ENCODE measurements at regions not wholly inside any gene's neighbourhood (a gene's known extent, or its start where the extent isn't known, plus 50 kb on each side); places are given as distances from the start of the nearest gene placed in this dataset.
"Not testable (repeated sequence)": the region's sequence is repeated elsewhere in the genome, so short reads cannot be mapped to it uniquely, and the experiment has no call there.

DNA sequence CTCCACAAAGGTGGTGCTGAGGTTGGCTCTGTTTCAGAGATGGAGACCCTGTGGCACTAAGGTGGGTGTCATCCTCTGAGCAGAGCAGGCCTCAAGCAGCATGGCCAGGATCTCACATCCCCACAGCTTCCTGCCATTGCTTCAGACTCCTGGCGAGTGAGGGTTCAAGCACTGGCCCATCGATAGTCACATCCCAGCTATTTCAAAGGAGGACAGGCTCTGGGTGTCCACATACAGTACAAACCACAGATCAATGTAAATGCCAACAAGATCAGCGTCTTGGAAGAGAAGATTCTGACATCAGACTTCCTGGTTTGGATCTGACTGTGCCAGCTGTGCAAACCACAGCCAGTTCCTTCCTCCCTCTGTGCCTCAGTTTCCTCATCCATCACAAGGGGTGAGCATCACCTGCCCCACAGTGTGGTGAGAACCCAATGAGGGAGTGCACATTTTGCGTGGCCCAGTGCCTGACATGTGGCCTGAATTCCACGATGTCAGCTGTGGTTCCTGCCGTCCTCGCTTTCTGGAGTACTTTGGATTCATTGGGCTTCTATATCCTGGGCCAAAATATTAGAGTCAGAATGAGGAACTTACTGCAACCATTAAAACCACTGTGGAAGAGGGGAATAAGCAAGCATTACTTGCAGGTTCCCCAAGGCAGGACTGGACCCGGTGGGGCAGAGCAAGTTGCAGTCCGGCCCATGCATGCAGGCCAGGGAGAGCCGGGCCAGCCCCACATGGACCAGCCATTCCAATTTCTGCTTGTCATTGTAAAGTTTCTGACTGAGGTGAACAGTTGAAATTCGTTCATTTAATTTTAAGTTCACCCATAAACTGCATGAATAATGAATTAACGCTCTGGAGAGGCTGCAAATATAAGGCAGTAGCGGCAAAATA, 236.0 kb downstream of the TTLL2 start:
- no peak for DNase-seq
- no peaks in the 10 kb centered on the region for H3K27me3 ChIP-seq (replicated peaks)
- H3K27ac ChIP-seq = no peak overlapping the region
- no peak for TF ChIP-seq CTCF (IDR thresholded peaks at IDR 0.05; ENCODE audit: low read depth, low read length, missing control alignments)
- H3K36me3 ChIP-seq (replicated peaks) = no peaks in the 10 kb centered on the region
- no peak overlapping the region for H3K4me3 ChIP-seq (ENCODE audit: low read depth, low read length)
- in situ Hi-C loops (cut with HindIII; ENCODE audit: low pct_ligation_motif_present, low sequenced_read_pairs) = no loop called here

DNA sequence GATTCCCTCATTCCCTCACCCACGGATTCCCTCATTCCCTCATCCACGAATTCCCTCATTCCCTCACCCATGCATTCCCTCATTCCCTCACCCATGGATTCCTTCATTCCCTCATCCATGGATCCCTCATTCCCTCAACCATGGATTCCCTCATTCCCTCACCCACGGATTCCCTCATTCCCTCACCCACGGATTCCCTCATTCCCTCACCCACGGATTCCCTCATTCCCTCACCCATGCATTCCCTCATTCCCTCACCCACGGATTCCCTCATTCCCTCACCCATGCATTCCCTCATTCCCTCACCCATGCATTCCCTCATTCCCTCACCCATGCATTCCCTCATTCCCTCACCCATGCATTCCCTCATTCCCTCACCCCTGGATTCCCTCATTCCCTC, 238.0 kb downstream of the TTLL2 start:
- H3K27me3 ChIP-seq (replicated peaks); H3K4me3 ChIP-seq (ENCODE audit: low read depth, low read length); H3K27ac ChIP-seq; H3K36me3 ChIP-seq (replicated peaks); in situ Hi-C loops (cut with HindIII; ENCODE audit: low pct_ligation_motif_present, low sequenced_read_pairs); DNase-seq: not testable (repeated sequence)

GRCh38 chr6:167564416-167565250, 239.7 kb downstream of the TTLL2 start:
- no peaks in the 10 kb centered on the region for H3K36me3 ChIP-seq (replicated peaks)
- TF ChIP-seq CTCF (IDR thresholded peaks at IDR 0.05; ENCODE audit: low read depth, low read length, missing control alignments) = no peak
- DNase-seq = no peak
- no peak overlapping the region for H3K4me3 ChIP-seq (ENCODE audit: low read depth, low read length)
- no peaks in the 10 kb centered on the region for H3K27me3 ChIP-seq (replicated peaks)
- in situ Hi-C loops (cut with HindIII; ENCODE audit: low pct_ligation_motif_present, low sequenced_read_pairs) = no loop called here
- no peak overlapping the region for H3K27ac ChIP-seq

DNA sequence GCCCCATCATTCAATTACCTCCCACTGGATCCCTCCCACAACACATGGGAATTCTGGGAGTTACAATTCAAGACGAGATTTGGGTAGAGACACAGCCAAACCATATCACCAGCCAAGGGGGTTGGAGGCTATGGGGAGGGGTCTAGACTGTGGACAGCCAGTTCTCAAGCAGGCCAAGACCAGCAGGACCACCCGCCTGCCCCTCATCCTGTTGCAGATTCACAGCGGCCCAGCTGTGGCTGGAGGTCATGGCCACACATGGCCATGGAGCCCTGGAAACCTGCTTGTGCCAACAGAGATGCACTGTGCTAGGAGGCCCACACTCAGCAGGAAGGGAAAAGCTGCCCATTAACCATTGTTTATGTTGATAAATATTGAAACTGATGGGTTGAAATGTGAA, 240.5 kb downstream of the TTLL2 start:
- in situ Hi-C loops (cut with HindIII; ENCODE audit: low pct_ligation_motif_present, low sequenced_read_pairs) = no loop called here
- no peak for TF ChIP-seq CTCF (IDR thresholded peaks at IDR 0.05; ENCODE audit: low read depth, low read length, missing control alignments)

DNA sequence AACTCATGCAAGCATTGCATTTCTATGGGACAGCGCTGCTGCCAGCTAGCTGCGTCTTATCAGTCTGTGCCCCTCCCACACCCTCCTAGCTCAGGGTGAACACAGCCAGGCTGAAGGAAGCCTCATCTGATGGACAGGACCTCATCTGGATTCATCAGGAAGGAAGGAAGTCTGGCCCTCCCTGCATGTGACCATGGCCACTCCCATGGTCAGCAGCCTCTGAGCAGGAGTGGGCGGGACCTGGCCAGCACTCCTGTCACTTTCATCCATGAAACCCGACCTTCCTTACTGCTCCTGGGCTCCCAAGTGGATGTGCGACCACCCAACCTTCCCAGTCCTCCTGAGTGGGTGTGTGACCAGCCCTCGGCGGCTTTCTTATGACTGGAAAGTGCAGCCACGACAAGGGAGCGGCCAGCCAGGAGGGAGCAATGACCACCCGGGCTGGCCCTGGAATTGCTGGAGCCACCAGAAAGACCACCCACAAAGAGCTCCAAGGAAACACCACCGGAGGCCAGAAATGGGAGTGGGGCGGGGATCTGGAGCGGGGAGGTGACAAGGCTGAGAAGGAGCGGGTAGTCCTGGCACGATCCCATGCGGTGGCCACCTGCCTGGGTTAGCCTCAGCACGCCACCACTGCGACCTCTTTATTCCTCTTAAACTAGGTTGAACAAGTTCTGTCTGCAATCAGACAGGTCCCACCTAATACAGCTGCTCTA, 241.2 kb downstream of the TTLL2 start:
- Histone ChIP-seq H3K27me3 (replicated peaks) (no peaks in the 10 kb centered on the region), H3K36me3 (replicated peaks) (no peaks in the 10 kb centered on the region), H3K4me3 (ENCODE audit: low read depth, low read length) (no peak overlapping the region), H3K27ac (no peak overlapping the region)
- in situ Hi-C loops (cut with HindIII; ENCODE audit: low pct_ligation_motif_present, low sequenced_read_pairs) = no loop called here
- DNase-seq = no peak
- TF ChIP-seq CTCF (IDR thresholded peaks at IDR 0.05; ENCODE audit: low read depth, low read length, missing control alignments) = no peak

More for the DNA sequence above, 240.5 kb downstream of the TTLL2 start:
- H3K4me3 ChIP-seq (ENCODE audit: low read depth, low read length) = no peak overlapping the region
- no peaks in the 10 kb centered on the region for H3K27me3 ChIP-seq (replicated peaks)
- no peak for DNase-seq
- H3K36me3 ChIP-seq (replicated peaks) = no peaks in the 10 kb centered on the region
- no peak overlapping the region for H3K27ac ChIP-seq

DNA sequence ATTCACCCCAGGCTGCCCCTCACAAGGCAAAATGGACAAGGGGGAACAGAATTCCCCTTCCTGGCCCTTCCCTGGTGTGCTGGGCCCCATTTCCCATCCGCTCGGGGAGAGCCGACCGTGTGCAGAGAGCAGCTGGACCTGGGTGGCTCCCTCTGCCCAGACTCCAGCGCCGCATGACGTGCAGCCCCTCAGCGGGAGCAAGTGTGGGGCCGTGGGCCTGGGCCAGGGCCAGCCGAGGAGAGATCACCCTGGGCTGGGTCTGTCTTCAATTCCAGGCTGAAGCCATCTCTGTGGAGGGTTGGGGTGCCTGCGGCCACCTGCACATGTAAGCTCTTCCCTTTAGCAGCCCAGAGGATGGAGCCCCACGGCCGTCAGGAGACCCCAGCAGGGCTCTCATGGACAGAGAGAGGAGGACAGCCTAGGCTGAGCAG, 241.8 kb downstream of the TTLL2 start:
- in situ Hi-C loops (cut with HindIII; ENCODE audit: low pct_ligation_motif_present, low sequenced_read_pairs) = no loop called here
- Histone ChIP-seq H3K36me3 (replicated peaks) (no peaks in the 10 kb centered on the region), H3K27me3 (replicated peaks) (no peaks in the 10 kb centered on the region), H3K4me3 (ENCODE audit: low read depth, low read length) (no peak overlapping the region), H3K27ac (no peak overlapping the region)
- no peak for TF ChIP-seq CTCF (IDR thresholded peaks at IDR 0.05; ENCODE audit: low read depth, low read length, missing control alignments)
- DNase-seq = no peak

Measured in brain microvascular endothelial cell (primary cell).